A673 (cell line): ENCODE measurements at regions not wholly inside any gene's neighbourhood (a gene's known extent, or its start where the extent isn't known, plus 50 kb on each side); places are given as distances from the start of the nearest gene placed in this dataset.

Experiments used
- BruUV-seq: library from RNA; stranded (reverse); fragments of 400-500 nt; replicated peaks from 2 replicates; lab custom pipeline; 2021; lab: Mats Ljungman, UMichigan
- CTCF ChIA-PET: fragments of 300-600 bp; sonication (Branson Sonifier 250); formaldehyde crosslinking; loops from one replicate; lab custom pipeline; 2022; ENCODE audit warnings: antibody characterized with exemption; lab: Charles Lee
- POLR2A ChIA-PET: fragments of 300-600 bp; sonication (Branson Sonifier 250); formaldehyde crosslinking; loops from one replicate; lab custom pipeline; 2022; ENCODE audit warnings: antibody characterized with exemption; ENCODE audit not compliant: low non-redundant PET; lab: Charles Lee
- DNase-seq: peaks from one replicate; pipeline ENCODE4 v3.0.0-alpha.2; 2015; ENCODE audit warnings: low spot score
- H3K27ac ChIP-seq: fragments of 200-600 bp; sonication (generic); 2 replicates; pipeline ENCODE4 v1.5.1; 2016; ENCODE audit warnings: mixed run types, low read depth, mild to moderate bottlenecking, mixed read lengths, antibody characterized with exemption, low read length; ENCODE audit not compliant: poor library complexity, severe bottlenecking
- H3K27me3 ChIP-seq: fragments of 200-600 bp; sonication (generic); replicated peaks from 2 replicates; pipeline ENCODE4 v1.6.1; 2017; ENCODE audit warnings: mixed run types, low read depth, mild to moderate bottlenecking, mixed read lengths, antibody characterized with exemption, low read length; ENCODE audit not compliant: insufficient read depth, poor library complexity
- H3K36me3 ChIP-seq: fragments of 200-600 bp; sonication (generic); 2 replicates; pipeline ENCODE4 v1.6.1; 2016; ENCODE audit warnings: mixed run types, mild to moderate bottlenecking, mixed read lengths, antibody characterized with exemption, low read length; ENCODE audit not compliant: insufficient read depth, poor library complexity, severe bottlenecking
- H3K4me1 ChIP-seq: fragments of 200-600 bp; sonication (generic); 2 replicates; pipeline ENCODE4 v1.6.1; 2017; ENCODE audit warnings: mixed run types, mild to moderate bottlenecking, mixed read lengths, antibody characterized with exemption, low read length; ENCODE audit not compliant: insufficient read depth, poor library complexity, severe bottlenecking
- H3K4me3 ChIP-seq: fragments of 200-600 bp; sonication (generic); 2 replicates; pipeline ENCODE4 v1.5.1; 2016; ENCODE audit warnings: low read depth, mixed run types, mild to moderate bottlenecking, mixed read lengths, low read length; ENCODE audit not compliant: poor library complexity, severe bottlenecking
- H3K9me3 ChIP-seq: fragments of 200-600 bp; sonication (generic); 2 replicates; pipeline ENCODE4 v1.6.1; 2016; ENCODE audit warnings: mixed run types, low read depth, mild to moderate bottlenecking, mixed read lengths, antibody characterized with exemption, low read length; ENCODE audit not compliant: poor library complexity, severe bottlenecking
- CTCF ChIP-seq: fragments of 300-800, 200-600 bp; sonication (generic); conservative IDR thresholded peaks from 2 replicates; pipeline ENCODE4 v1.5.1; 2017; ENCODE audit warnings: low read depth, mild to moderate bottlenecking, antibody characterized with exemption, low read length, moderate library complexity, mixed read lengths
- EZH2 ChIP-seq: fragments of 200-600 bp; sonication (generic); IDR thresholded peaks from 2 replicates; pipeline ENCODE4 v1.6.1; 2017; ENCODE audit warnings: borderline replicate concordance, low read depth, mild to moderate bottlenecking, mixed read lengths, antibody characterized with exemption, low read length; ENCODE audit not compliant: poor library complexity, severe bottlenecking
- intact Hi-C: fragments of 100-400 bp; cut with micrococcal nuclease; formaldehyde crosslinking; loops from one replicate; pipeline ENCODE4 v1.10.0; 2022; ENCODE audit not compliant: unreplicated experiment

- Histone ChIP-seq H3K9me3 (no peaks in the 10 kb centered on the region), H3K27me3 (no peaks in the 10 kb centered on the region), H3K4me3 (no peak overlapping the region), H3K27ac (no peak overlapping the region), H3K36me3 (no peaks in the 10 kb centered on the region), H3K4me1 (peaks cover 54% of the 10 kb centered on the region)
- ChIA-PET CTCF (interaction anchor here (0.7 to 5.4 kb wide), 5 partner anchors 14 to 200 kb away, joined by 3 to 47 read pairs (median 3); no protein-coding TSS in a partner anchor), POLR2A (no interaction called here)
- no peak for DNase-seq
- no peak for TF ChIP-seq EZH2
- TF ChIP-seq CTCF, result no peak
- BruUV-seq, result no TSS peak
- intact Hi-C loops, result loop anchor here (2.0 kb wide), 1 partner anchor 181 kb away; no protein-coding TSS in a partner anchor
Measured at GRCh38 chr14:22390195-22390594, 198.8 kb downstream of the DAD1 start.

- no peaks in the 10 kb centered on the region for H3K36me3 ChIP-seq
- ChIA-PET POLR2A (interaction anchor here (0.5 kb wide), 1 partner anchor 18 kb away, joined by 3 read pairs; no protein-coding TSS in a partner anchor), CTCF (interaction anchor here (0.6 to 5.4 kb wide), 8 partner anchors 83 to 484 kb away, joined by 3 to 47 read pairs (median 4); no protein-coding TSS in a partner anchor)
- H3K9me3 ChIP-seq, result no peaks in the 10 kb centered on the region
- DNase-seq, result peak; percentile 73
- TF ChIP-seq CTCF, result no peak
- TF ChIP-seq EZH2, result no peak
- H3K27me3 ChIP-seq, result no peaks in the 10 kb centered on the region
- no TSS peak for BruUV-seq
- no peak overlapping the region for H3K4me3 ChIP-seq
- intact Hi-C loops, result loop anchor here (5.0 to 10.0 kb wide), 2 partner anchors 326 to 668 kb away; partner anchors contain the start of gene CDH24
- H3K27ac ChIP-seq, result peak overlapping the region; percentile 33
- peaks cover 44% of the 10 kb centered on the region for H3K4me1 ChIP-seq
Measured at GRCh38 chr14:22388669-22389595, 200.1 kb downstream of the DAD1 start.

- no peaks in the 10 kb centered on the region for H3K36me3 ChIP-seq
- no peak for DNase-seq
- H3K9me3 ChIP-seq, result no peaks in the 10 kb centered on the region
- H3K27me3 ChIP-seq, result no peaks in the 10 kb centered on the region
- BruUV-seq, result no TSS peak
- ChIA-PET CTCF (interaction anchor here (1.4 to 5.4 kb wide), 3 partner anchors 84 to 183 kb away, joined by 4 to 47 read pairs (median 23); no protein-coding TSS in a partner anchor), POLR2A (no interaction called here)
- no peak overlapping the region for H3K4me3 ChIP-seq
- peaks cover 37% of the 10 kb centered on the region for H3K4me1 ChIP-seq
- TF ChIP-seq CTCF (no peak), EZH2 (no peak)
- intact Hi-C loops, result loop anchor here (2.0 to 10.0 kb wide), 5 partner anchors 265 to 669 kb away; partner anchors contain the start of genes AJUBA and CDH24
- peak overlapping the region; percentile 34 for H3K27ac ChIP-seq
Measured at GRCh38 chr14:22387776-22388241, 201.2 kb downstream of the DAD1 start.
